ENCODE measurements at regions not wholly inside any gene's neighbourhood (a gene's known extent, or its start where the extent isn't known, plus 50 kb on each side); places are given as distances from the start of the nearest gene placed in this dataset.

DNA sequence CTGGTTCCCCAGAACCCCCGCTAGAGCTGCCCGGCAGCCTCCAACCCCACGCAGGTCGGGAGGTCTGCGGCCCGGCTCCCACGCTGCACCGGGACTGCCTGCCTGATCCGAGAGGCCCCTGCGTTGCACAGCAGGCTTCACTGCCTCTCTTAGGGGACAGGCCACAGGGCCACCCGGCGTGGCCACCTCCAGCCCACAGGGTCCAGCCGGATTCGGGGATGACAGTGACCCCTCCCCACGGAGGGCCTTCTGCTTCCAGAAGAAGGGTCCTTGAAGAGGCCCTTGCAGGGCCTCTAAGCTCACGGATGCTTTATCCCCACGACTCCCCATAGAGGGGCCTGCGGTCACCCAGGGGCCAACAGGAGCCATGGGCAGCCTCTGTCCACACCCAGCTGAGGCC, 66.1 kb upstream of the PPP1R26 start:
- ATAC-seq (no peak), DNase-seq (no peak)
- TF ChIP-seq, protein P1, sequence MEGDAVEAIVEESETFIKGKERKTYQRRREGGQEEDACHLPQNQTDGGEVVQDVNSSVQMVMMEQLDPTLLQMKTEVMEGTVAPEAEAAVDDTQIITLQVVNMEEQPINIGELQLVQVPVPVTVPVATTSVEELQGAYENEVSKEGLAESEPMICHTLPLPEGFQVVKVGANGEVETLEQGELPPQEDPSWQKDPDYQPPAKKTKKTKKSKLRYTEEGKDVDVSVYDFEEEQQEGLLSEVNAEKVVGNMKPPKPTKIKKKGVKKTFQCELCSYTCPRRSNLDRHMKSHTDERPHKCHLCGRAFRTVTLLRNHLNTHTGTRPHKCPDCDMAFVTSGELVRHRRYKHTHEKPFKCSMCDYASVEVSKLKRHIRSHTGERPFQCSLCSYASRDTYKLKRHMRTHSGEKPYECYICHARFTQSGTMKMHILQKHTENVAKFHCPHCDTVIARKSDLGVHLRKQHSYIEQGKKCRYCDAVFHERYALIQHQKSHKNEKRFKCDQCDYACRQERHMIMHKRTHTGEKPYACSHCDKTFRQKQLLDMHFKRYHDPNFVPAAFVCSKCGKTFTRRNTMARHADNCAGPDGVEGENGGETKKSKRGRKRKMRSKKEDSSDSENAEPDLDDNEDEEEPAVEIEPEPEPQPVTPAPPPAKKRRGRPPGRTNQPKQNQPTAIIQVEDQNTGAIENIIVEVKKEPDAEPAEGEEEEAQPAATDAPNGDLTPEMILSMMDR (IDR thresholded peaks at IDR 0.05): no peak
- H3K27me3 ChIP-seq: peaks cover 3 to 60% (median 34%) of the 10 kb centered on the region in 7 donors
- H3K27ac ChIP-seq: no peak overlapping the region
- H3K9me3 ChIP-seq: no peaks in the 10 kb centered on the region
- no peaks in the 10 kb centered on the region for H3K36me3 ChIP-seq
- H3K4me3 ChIP-seq: no peak overlapping the region
- H3K4me1 ChIP-seq: peaks cover 0 to 5% (median 0%) of the 10 kb centered on the region in 9 donors
- intact Hi-C loops (cut with DNase I): loop anchor here in 8 of 10 donors (1.0 to 10.0 kb wide), 7 partner anchors 71 to 719 kb away; partner anchors contain the start of gene OLFM1 (in 2 of the 8)
- 88% methylated on average over 18 of the region's 18 CpGs for WGBS, 2 donors

DNA sequence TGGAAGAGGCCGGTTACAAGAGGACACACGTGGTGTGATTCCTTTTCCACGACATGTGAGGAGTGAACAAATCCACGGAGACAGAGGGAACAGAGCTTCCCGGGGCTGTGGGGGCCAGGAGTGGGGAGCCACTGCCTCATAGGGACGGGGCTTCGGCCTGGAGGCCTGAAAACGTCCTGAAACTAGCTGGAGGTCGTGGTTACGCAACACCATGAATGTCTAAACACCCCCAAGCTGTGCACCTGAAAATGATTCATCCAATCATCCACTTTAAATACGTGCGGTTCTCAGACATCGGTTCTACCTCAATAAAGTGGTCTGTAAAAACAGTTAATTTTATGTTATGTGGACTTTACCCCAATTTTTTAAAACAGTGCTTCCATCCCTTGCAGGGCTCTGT, 65.3 kb upstream of the PPP1R26 start:
- peaks cover 0 to 5% (median 0%) of the 10 kb centered on the region in 9 donors for H3K4me1 ChIP-seq
- H3K27me3 ChIP-seq: peaks cover 3 to 60% (median 31%) of the 10 kb centered on the region in 7 donors
- DNase-seq (no peak), ATAC-seq (no peak)
- H3K4me3 ChIP-seq: no peak overlapping the region
- no peak overlapping the region for H3K27ac ChIP-seq
- H3K9me3 ChIP-seq: no peaks in the 10 kb centered on the region
- TF ChIP-seq, protein P1 (IDR thresholded peaks at IDR 0.05): no peak
- intact Hi-C loops (cut with DNase I): loop anchor here in 7 of 10 donors (5.0 to 10.0 kb wide), 4 partner anchors 72 to 719 kb away; no protein-coding TSS in a partner anchor
- WGBS, 2 donors: 74 to 79% methylated on average over 13 of the region's 13 CpGs
- H3K36me3 ChIP-seq: no peaks in the 10 kb centered on the region

DNA sequence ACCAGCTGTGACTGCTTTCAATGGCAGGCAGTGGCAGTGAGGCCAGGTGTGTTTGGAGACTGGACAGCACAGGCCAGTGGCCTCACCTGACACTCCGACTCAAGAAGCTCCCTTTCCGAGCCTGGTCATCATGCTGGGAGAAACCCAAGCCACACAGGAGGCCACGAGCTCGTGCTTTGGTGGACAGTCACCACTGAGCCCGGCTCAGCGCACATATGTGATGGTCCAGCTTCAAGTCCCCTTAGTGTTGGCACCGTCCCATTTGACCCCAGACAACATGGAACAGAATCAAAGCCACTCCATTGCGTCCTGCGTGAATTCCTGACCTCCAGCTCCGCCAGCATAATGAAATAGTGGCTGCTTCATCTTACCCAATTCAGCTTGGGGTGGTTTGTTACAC, 64.0 kb upstream of the PPP1R26 start:
- H3K27ac ChIP-seq: no peak overlapping the region
- intact Hi-C loops (cut with DNase I): loop anchor here in 3 of 10 donors (10.0 kb wide), 2 partner anchors 641 to 721 kb away; no protein-coding TSS in a partner anchor
- no peak overlapping the region for H3K4me3 ChIP-seq
- DNase-seq (no peak), ATAC-seq (no peak)
- no peaks in the 10 kb centered on the region for H3K9me3 ChIP-seq
- WGBS, 2 donors: 75 to 78% methylated on average over 10 of the region's 10 CpGs
- TF ChIP-seq, protein P1 (IDR thresholded peaks at IDR 0.05): no peak
- peaks cover 0 to 5% (median 0%) of the 10 kb centered on the region in 9 donors for H3K4me1 ChIP-seq
- H3K36me3 ChIP-seq: no peaks in the 10 kb centered on the region
- H3K27me3 ChIP-seq: peaks cover 3 to 56% (median 24%) of the 10 kb centered on the region in 7 donors

DNA sequence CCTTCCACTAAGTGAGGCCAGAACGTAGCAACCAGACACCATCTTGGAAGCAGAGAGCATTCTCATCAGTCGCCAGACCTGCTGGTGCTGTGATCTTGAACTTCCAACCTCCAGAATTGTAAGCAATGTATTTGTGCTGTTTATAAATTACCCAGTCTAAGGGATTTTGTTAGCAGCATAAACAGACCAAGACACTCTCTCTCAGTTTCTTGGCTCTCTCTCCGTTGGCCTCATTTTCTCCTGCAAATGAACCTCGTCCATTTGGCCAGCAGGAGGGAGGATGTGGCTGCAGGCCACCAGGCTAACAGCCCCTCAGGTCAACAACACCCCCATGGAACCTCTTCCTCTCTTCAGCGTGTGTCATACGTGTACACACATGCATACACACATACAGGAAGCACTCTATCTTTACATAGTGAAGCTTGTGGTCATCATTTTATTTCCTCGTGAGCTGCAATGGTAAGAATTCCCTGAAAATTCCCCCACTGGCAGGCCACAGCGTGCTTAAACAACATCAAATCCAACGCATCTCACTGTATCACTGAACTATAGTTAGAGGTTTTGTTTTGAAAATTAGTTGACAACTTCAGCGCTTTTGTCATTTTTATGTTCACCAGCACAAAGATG, 62.8 kb upstream of the PPP1R26 start:
- H3K27me3 ChIP-seq: peaks cover 3 to 55% (median 19%) of the 10 kb centered on the region in 7 donors
- H3K4me3 ChIP-seq: no peak overlapping the region
- peaks cover 0 to 5% (median 0%) of the 10 kb centered on the region in 9 donors for H3K4me1 ChIP-seq
- TF ChIP-seq, protein P1 (IDR thresholded peaks at IDR 0.05): no peak
- no peak overlapping the region for H3K27ac ChIP-seq
- no peaks in the 10 kb centered on the region for H3K9me3 ChIP-seq
- intact Hi-C loops (cut with DNase I): loop anchor here in 3 of 10 donors (10.0 kb wide), 2 partner anchors 642 to 722 kb away; no protein-coding TSS in a partner anchor
- no peaks in the 10 kb centered on the region for H3K36me3 ChIP-seq
- ATAC-seq (no peak), DNase-seq (no peak)
- 67 to 77% methylated on average over 10 of the region's 10 CpGs for WGBS, 2 donors

Measured in heart right ventricle (tissue), 16 donors.